SK-N-SH (cell line): ENCODE measurements at regions not wholly inside any gene's neighbourhood (a gene's known extent, or its start where the extent isn't known, plus 50 kb on each side); places are given as distances from the start of the nearest gene placed in this dataset.

Experiments
- CTCF ChIA-PET: fragments of 300-600, 350-600 bp; formaldehyde crosslinking; extraction: SDS; loops from one replicate; lab custom pipeline; 2021; lab: Yijun Ruan, JAX
- POLR2A ChIA-PET: fragments of 350-600 bp; sonication (Branson Sonifier 250); formaldehyde crosslinking; extraction: SDS; loops from one replicate; lab custom pipeline; 2020; ENCODE audit warnings: antibody characterized with exemption, inconsistent platforms; lab: Yijun Ruan, JAX
- DNase-seq: peaks from one replicate; pipeline ENCODE4 v3.0.0; 2012
- H2AFZ ChIP-seq: fragments of 200-600 bp; sonication (generic); 2 replicates; pipeline ENCODE4 v1.8.1; 2016; ENCODE audit warnings: antibody characterized with exemption, mild to moderate bottlenecking, low read depth
- H3F3A ChIP-seq: fragments of 200-600 bp; sonication (generic); replicated peaks from 2 replicates; pipeline ENCODE3; 2016; ENCODE audit warnings: antibody characterized with exemption, mild to moderate bottlenecking; ENCODE audit not compliant: insufficient read depth
- H3K27ac ChIP-seq, 2 experiments: fragments of 200-500 bp in 1 of 2; fragments of 200-600 bp in 1 of 2; sonication (Bioruptor generic) in 1 of 2; sonication (generic), shearing (Covaris generic) in 1 of 2; 2 replicates each; pipeline versions ENCODE4 v1.5.1 to v1.6.1; 2014 to 2016; ENCODE audit warnings: low read depth in 2 of 2, inconsistent platforms in 1 of 2, low read length in 1 of 2, mild to moderate bottlenecking in 1 of 2, mixed read lengths in 1 of 2
- H3K27me3 ChIP-seq: fragments of 200-600 bp; sonication (generic), shearing (Covaris generic); 2 replicates; pipeline ENCODE4 v1.6.1; 2016; ENCODE audit warnings: mixed run types; ENCODE audit not compliant: insufficient read depth
- H3K36me3 ChIP-seq, 2 experiments: fragments of 200-500 bp in 1 of 2; fragments of 200-600 bp in 1 of 2; sonication (Bioruptor generic) in 1 of 2; sonication (generic) in 1 of 2; replicated peaks in 1 of 2; 2 replicates each; pipeline versions ENCODE3 to v1.5.1; 2014 to 2016; ENCODE audit warnings: low read length in 1 of 2, mild to moderate bottlenecking in 1 of 2; ENCODE audit not compliant: insufficient read depth in 2 of 2, control insufficient read depth in 1 of 2
- H3K4me1 ChIP-seq, 2 experiments: fragments of 200-500 bp in 1 of 2; fragments of 200-600 bp in 1 of 2; sonication (Bioruptor generic) in 1 of 2; sonication (generic), shearing (Covaris generic) in 1 of 2; 2 replicates each; pipeline versions ENCODE4 v1.5.1 to v1.6.1; 2014 to 2016; ENCODE audit warnings: low read depth in 1 of 2, low read length in 1 of 2, mixed run types in 1 of 2; ENCODE audit not compliant: insufficient read depth in 2 of 2, control insufficient read depth in 1 of 2
- H3K4me2 ChIP-seq: fragments of 200-600 bp; sonication (generic), shearing (Covaris generic); 2 replicates; pipeline ENCODE4 v1.6.1; 2017; ENCODE audit warnings: mixed run types
- H3K4me3 ChIP-seq, 2 experiments: fragments of 200-500 bp in 1 of 2; fragments of 200-600 bp in 1 of 2; sonication (Bioruptor generic) in 1 of 2; sonication (generic), shearing (Covaris generic) in 1 of 2; 2 replicates each; pipeline versions ENCODE4 v1.5.1 to v1.8.1; 2014 to 2016; ENCODE audit warnings: low read depth in 2 of 2, inconsistent platforms in 1 of 2, low read length in 1 of 2, mild to moderate bottlenecking in 1 of 2, mixed read lengths in 1 of 2, moderate library complexity in 1 of 2
- H3K79me2 ChIP-seq: fragments of 200-600 bp; sonication (generic); 2 replicates; pipeline ENCODE4 v1.8.1; 2017; ENCODE audit warnings: mild to moderate bottlenecking; ENCODE audit not compliant: insufficient read depth
- H3K9ac ChIP-seq: fragments of 200-600 bp; sonication (generic); 2 replicates; pipeline ENCODE4 v1.6.1; 2017; ENCODE audit warnings: mixed run types
- H3K9me2 ChIP-seq: fragments of 200-600 bp; sonication (generic); 2 replicates; pipeline ENCODE4 v1.6.1; 2017; ENCODE audit warnings: mixed run types
- H3K9me3 ChIP-seq: fragments of 200-600 bp; sonication (generic); 2 replicates; pipeline ENCODE4 v1.6.1; 2017; ENCODE audit warnings: mixed run types, mild to moderate bottlenecking, moderate library complexity
- H4K20me1 ChIP-seq: fragments of 200-600 bp; sonication (generic); 2 replicates; pipeline ENCODE4 v1.6.1; 2017; ENCODE audit warnings: mild to moderate bottlenecking, mixed run types; ENCODE audit not compliant: insufficient read depth
- CHD2 ChIP-seq: fragments of 150-350 bp; IDR thresholded peaks from 2 replicates; pipeline ENCODE4 v1.6.1; 2018; ENCODE audit warnings: low read length; ENCODE audit not compliant: partially characterized antibody
- ELF1 ChIP-seq: IDR thresholded peaks from 2 replicates; pipeline ENCODE4 v1.4.0; 2012
- EP300 ChIP-seq, 2 experiments: IDR thresholded peaks; 2 replicates each; pipeline versions ENCODE4 v1.4.0 to v1.6.1; 2012; ENCODE audit warnings: borderline replicate concordance in 1 of 2, low read depth in 1 of 2, low read length in 1 of 2
- EZH2phosphoT487 ChIP-seq: fragments of 200-600 bp; sonication (generic); IDR thresholded peaks from 2 replicates; pipeline ENCODE4 v1.6.1; 2017; ENCODE audit warnings: low read depth, mixed run types, mild to moderate bottlenecking, antibody characterized with exemption, moderate library complexity, borderline replicate concordance
- FOSL2 ChIP-seq: IDR thresholded peaks from 2 replicates; pipeline ENCODE4 v1.4.0; 2012; ENCODE audit warnings: low read depth, mild to moderate bottlenecking, moderate library complexity, borderline replicate concordance
- FOXJ3 ChIP-seq: sonication (generic); formaldehyde crosslinking; IDR thresholded peaks from 2 replicates; pipeline ENCODE4 v1.5.1; 2020; ENCODE audit warnings: mild to moderate bottlenecking, missing genetic modification reagents
- GATA2 ChIP-seq: sonication (generic); formaldehyde crosslinking; IDR thresholded peaks from 2 replicates; pipeline ENCODE4 v1.5.0; 2020; ENCODE audit warnings: mild to moderate bottlenecking, missing genetic modification reagents
- JUND ChIP-seq: IDR thresholded peaks from 2 replicates; pipeline ENCODE4 v1.4.0; 2012
- MEF2A ChIP-seq: IDR thresholded peaks from 2 replicates; pipeline ENCODE4 v1.4.0; 2012; ENCODE audit warnings: low read depth, borderline replicate concordance
- MXI1 ChIP-seq: IDR thresholded peaks from 2 replicates; pipeline ENCODE4 v1.6.1; 2012; ENCODE audit warnings: mild to moderate bottlenecking, low read depth, low read length, improper control_type of control experiment
- NRF1 ChIP-seq: IDR thresholded peaks from 2 replicates; pipeline ENCODE4 v1.6.1; 2012; ENCODE audit warnings: low read depth, mild to moderate bottlenecking, low read length
- RFX5 ChIP-seq: IDR thresholded peaks from 2 replicates; pipeline ENCODE4 v1.6.1; 2012; ENCODE audit warnings: mild to moderate bottlenecking, improper control_type of control experiment, low read length
- SMC3 ChIP-seq: IDR thresholded peaks from 2 replicates; pipeline ENCODE4 v1.6.1; 2012; ENCODE audit warnings: low read depth, low read length, improper control_type of control experiment
- TAF1 ChIP-seq: IDR thresholded peaks from 2 replicates; pipeline ENCODE4 v1.6.1; 2012; ENCODE audit warnings: low read depth, mild to moderate bottlenecking, low read length, moderate library complexity, borderline replicate concordance
- TCF12 ChIP-seq: IDR thresholded peaks from 2 replicates; pipeline ENCODE4 v1.4.0; 2012
- TEAD4 ChIP-seq: IDR thresholded peaks from 2 replicates; pipeline ENCODE4 v1.4.0; 2012; ENCODE audit warnings: mild to moderate bottlenecking, borderline replicate concordance; ENCODE audit not compliant: insufficient read depth
- YY1 ChIP-seq: IDR thresholded peaks from 2 replicates; pipeline ENCODE4 v1.4.0; 2012; ENCODE audit warnings: low read depth, mild to moderate bottlenecking
- WGBS: methylation state at CpG from one replicate; pipeline ENCODE4 v1.1.6; 2017; ENCODE audit warnings: low lambda C conversion rate; 5-methylcytosine and 5-hydroxymethylcytosine counted together
- TF ChIP-seq, protein P1 (sequence below): IDR thresholded peaks from 2 replicates; pipeline ENCODE4 v1.6.1; 2012; ENCODE audit warnings: mild to moderate bottlenecking, low read depth, low read length, moderate library complexity
- TF ChIP-seq, protein P2 (sequence below): IDR thresholded peaks from 2 replicates; pipeline ENCODE4 v1.4.0; 2012; ENCODE audit warnings: low read depth
- TF ChIP-seq, protein P3 (sequence below): IDR thresholded peaks from 2 replicates; pipeline ENCODE4 v1.4.0; 2012; ENCODE audit warnings: low read depth, borderline replicate concordance

DNA sequence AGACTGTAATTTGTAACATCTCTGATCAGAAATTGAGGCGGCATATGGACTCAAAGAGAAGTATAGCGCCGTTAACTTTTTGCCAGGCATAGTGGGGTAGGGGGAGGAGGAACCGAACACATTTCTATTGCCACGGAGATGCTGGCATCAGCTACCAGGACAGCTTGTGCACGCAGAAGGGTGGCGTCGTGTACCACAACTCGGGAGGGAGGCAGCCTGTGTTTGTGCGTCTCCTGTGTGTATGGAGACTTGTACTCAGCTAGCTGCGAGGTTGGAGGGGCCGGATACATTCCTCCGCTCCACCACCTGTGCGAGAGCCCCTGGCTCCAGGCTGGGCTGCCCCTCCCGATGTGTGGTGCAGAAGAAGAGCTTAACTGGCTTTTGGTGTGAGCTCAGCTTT lies 634.8 kb downstream of the TYW1 start:
- CTCF ChIA-PET: no interaction called here
- H3K4me1 ChIP-seq: no peaks in the 10 kb centered on the region
- DNase-seq: no peak
- H3K27me3 ChIP-seq: no peaks in the 10 kb centered on the region
- WGBS: 27% methylated on average over 15 of the region's 15 CpGs
- TF ChIP-seq TEAD4 (no peak), SMC3 (no peak), CHD2 (no peak), FOXJ3 (CRISPR knock-in tag) (no peak), RFX5 (no peak), ELF1 (no peak), TAF1 (no peak), NRF1 (no peak), MXI1 (no peak), FOSL2 (no peak), JUND (no peak), TCF12 (no peak), YY1 (no peak), GATA2 (CRISPR knock-in tag) (no peak), EZH2phosphoT487 (no peak), MEF2A (no peak), EP300 (IDR thresholded peaks at IDR 0.05; ENCODE audit: borderline replicate concordance in 1 of 2, low read depth in 1 of 2, low read length in 1 of 2) (no peak)
- TF ChIP-seq, protein P1, sequence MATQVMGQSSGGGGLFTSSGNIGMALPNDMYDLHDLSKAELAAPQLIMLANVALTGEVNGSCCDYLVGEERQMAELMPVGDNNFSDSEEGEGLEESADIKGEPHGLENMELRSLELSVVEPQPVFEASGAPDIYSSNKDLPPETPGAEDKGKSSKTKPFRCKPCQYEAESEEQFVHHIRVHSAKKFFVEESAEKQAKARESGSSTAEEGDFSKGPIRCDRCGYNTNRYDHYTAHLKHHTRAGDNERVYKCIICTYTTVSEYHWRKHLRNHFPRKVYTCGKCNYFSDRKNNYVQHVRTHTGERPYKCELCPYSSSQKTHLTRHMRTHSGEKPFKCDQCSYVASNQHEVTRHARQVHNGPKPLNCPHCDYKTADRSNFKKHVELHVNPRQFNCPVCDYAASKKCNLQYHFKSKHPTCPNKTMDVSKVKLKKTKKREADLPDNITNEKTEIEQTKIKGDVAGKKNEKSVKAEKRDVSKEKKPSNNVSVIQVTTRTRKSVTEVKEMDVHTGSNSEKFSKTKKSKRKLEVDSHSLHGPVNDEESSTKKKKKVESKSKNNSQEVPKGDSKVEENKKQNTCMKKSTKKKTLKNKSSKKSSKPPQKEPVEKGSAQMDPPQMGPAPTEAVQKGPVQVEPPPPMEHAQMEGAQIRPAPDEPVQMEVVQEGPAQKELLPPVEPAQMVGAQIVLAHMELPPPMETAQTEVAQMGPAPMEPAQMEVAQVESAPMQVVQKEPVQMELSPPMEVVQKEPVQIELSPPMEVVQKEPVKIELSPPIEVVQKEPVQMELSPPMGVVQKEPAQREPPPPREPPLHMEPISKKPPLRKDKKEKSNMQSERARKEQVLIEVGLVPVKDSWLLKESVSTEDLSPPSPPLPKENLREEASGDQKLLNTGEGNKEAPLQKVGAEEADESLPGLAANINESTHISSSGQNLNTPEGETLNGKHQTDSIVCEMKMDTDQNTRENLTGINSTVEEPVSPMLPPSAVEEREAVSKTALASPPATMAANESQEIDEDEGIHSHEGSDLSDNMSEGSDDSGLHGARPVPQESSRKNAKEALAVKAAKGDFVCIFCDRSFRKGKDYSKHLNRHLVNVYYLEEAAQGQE: no peak
- TF ChIP-seq, protein P2, sequence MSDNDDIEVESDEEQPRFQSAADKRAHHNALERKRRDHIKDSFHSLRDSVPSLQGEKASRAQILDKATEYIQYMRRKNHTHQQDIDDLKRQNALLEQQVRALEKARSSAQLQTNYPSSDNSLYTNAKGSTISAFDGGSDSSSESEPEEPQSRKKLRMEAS: no peak
- TF ChIP-seq, protein P3, sequence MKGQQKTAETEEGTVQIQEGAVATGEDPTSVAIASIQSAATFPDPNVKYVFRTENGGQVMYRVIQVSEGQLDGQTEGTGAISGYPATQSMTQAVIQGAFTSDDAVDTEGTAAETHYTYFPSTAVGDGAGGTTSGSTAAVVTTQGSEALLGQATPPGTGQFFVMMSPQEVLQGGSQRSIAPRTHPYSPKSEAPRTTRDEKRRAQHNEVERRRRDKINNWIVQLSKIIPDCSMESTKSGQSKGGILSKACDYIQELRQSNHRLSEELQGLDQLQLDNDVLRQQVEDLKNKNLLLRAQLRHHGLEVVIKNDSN: no peak
- H3K79me2 ChIP-seq: no peaks in the 10 kb centered on the region
- H3F3A ChIP-seq: no peaks in the 10 kb centered on the region
- H3K36me3 ChIP-seq: no peaks in the 10 kb centered on the region
- no peak overlapping the region for H3K27ac ChIP-seq
- H3K9me2 ChIP-seq: no peaks in the 10 kb centered on the region
- no peak overlapping the region for H3K4me3 ChIP-seq
- H2AFZ ChIP-seq: no peak overlapping the region
- H3K4me2 ChIP-seq: no peak overlapping the region
- no peak overlapping the region for H3K9ac ChIP-seq
- POLR2A ChIA-PET: no interaction called here
- H3K9me3 ChIP-seq: no peaks in the 10 kb centered on the region
- H4K20me1 ChIP-seq: no peaks in the 10 kb centered on the region
